WTC11 (cell line): ENCODE measurements at regions not wholly inside any gene's neighbourhood (a gene's known extent, or its start where the extent isn't known, plus 50 kb on each side); places are given as distances from the start of the nearest gene placed in this dataset.

Experiments used
- ATAC-seq: fragments of 200-7000 bp; cut with Tn5 transposase; 2 replicates; pipeline ENCODE4 v1.10.0; 2021; ENCODE audit warnings: mild to moderate bottlenecking, moderate library complexity
- CTCF ChIA-PET: fragments of 300-600 bp; sonication (Branson Sonifier 250); formaldehyde crosslinking; loops from one replicate; lab custom pipeline; 2021; ENCODE audit warnings: antibody characterized with exemption; lab: Charles Lee
- POLR2A ChIA-PET: fragments of 350-600 bp; sonication (Branson Sonifier 250); formaldehyde crosslinking; loops from one replicate; lab custom pipeline; 2021; ENCODE audit warnings: antibody characterized with exemption; lab: Charles Lee
- DNase-seq: peaks from one replicate; pipeline ENCODE4 v3.0.0; 2021; ENCODE audit warnings: low spot score
- H3K27ac Mint-ChIP-seq: 2 replicates; pipeline ENCODE4 v1.8.0; 2021; ENCODE audit warnings: mixed read lengths
- H3K27me3 Mint-ChIP-seq: 2 replicates; pipeline ENCODE4 v1.8.0; 2021; ENCODE audit warnings: low read depth, mild to moderate bottlenecking, moderate library complexity, mixed read lengths
- H3K36me3 Mint-ChIP-seq: 2 replicates; pipeline ENCODE4 v1.8.0; 2021; ENCODE audit warnings: mixed read lengths
- H3K4me1 Mint-ChIP-seq: 2 replicates; pipeline ENCODE4 v1.8.0; 2022; ENCODE audit warnings: mixed read lengths
- H3K4me3 Mint-ChIP-seq: 2 replicates; pipeline ENCODE4 v1.8.0; 2021; ENCODE audit warnings: mild to moderate bottlenecking, moderate library complexity, mixed read lengths
- H3K9me3 Mint-ChIP-seq: 2 replicates; pipeline ENCODE4 v1.8.0; 2021; ENCODE audit warnings: mixed read lengths
- ETV6 ChIP-seq: sonication (generic); formaldehyde crosslinking; IDR thresholded peaks from 2 replicates; pipeline ENCODE4 v1.8.1; 2022; ENCODE audit warnings: mild to moderate bottlenecking, missing genetic modification reagents
- HMGXB4 ChIP-seq: sonication (generic); formaldehyde crosslinking; IDR thresholded peaks from 2 replicates; pipeline ENCODE4 v1.8.1; 2023; ENCODE audit warnings: mild to moderate bottlenecking, moderate library complexity, missing genetic modification reagents
- JUN ChIP-seq: sonication (generic); formaldehyde crosslinking; IDR thresholded peaks from 2 replicates; pipeline ENCODE4 v1.8.0; 2023; ENCODE audit warnings: mild to moderate bottlenecking, missing genetic modification reagents
- ZNF138 ChIP-seq: sonication (generic); formaldehyde crosslinking; conservative IDR thresholded peaks from 2 replicates; pipeline ENCODE4 v1.8.1; 2022; ENCODE audit warnings: mild to moderate bottlenecking, moderate library complexity, missing genetic modification reagents
- ZNF219 ChIP-seq: sonication (generic); formaldehyde crosslinking; IDR thresholded peaks from 2 replicates; pipeline ENCODE4 v1.8.0; 2023; ENCODE audit warnings: missing genetic modification reagents, mild to moderate bottlenecking, borderline replicate concordance
- ZNF423 ChIP-seq: fragments of 250-450 bp; sonication (Bioruptor Pico); IDR thresholded peaks from 2 replicates; pipeline ENCODE4 v2.1.2; 2022; ENCODE audit warnings: mild to moderate bottlenecking, moderate library complexity
- ZSCAN18 ChIP-seq: fragments of 250-450 bp; sonication (Bioruptor Pico); IDR thresholded peaks from 2 replicates; pipeline ENCODE4 v2.1.2; 2022; ENCODE audit warnings: mild to moderate bottlenecking, moderate library complexity
- TF ChIP-seq, protein P1 (sequence below): sonication (generic); formaldehyde crosslinking; IDR thresholded peaks from 2 replicates; pipeline ENCODE4 v1.8.1; 2023; ENCODE audit warnings: mild to moderate bottlenecking, missing genetic modification reagents, borderline replicate concordance
- TF ChIP-seq, protein P2 (sequence below): sonication (generic); formaldehyde crosslinking; IDR thresholded peaks from 2 replicates; pipeline ENCODE4 v1.8.0; 2022; ENCODE audit warnings: mild to moderate bottlenecking, missing genetic modification reagents
- TF ChIP-seq, protein P3 (sequence below): sonication (generic); formaldehyde crosslinking; IDR thresholded peaks from 2 replicates; pipeline ENCODE4 v1.8.1; 2022; ENCODE audit warnings: missing genetic modification reagents, borderline replicate concordance
- TF ChIP-seq, protein P4 (sequence below): fragments of 250-450 bp; sonication (Bioruptor Pico); IDR thresholded peaks from 2 replicates; pipeline ENCODE4 v1.9.0; 2021; ENCODE audit warnings: mild to moderate bottlenecking, borderline replicate concordance

GRCh38 chrX:40476958-40477357 is 103.8 kb upstream of the ATP6AP2 start:
- peaks cover 6% of the 10 kb centered on the region for H3K36me3 Mint-ChIP-seq
- no peak overlapping the region for H3K4me3 Mint-ChIP-seq
- H3K27me3 Mint-ChIP-seq, result peaks cover under 1% of the 10 kb centered on the region; the same call in 1 of the 2 replicates
- H3K4me1 Mint-ChIP-seq, result peaks cover 49% of the 10 kb centered on the region
- ChIA-PET POLR2A (no interaction called here), CTCF (no interaction called here)
- peaks cover 6% of the 10 kb centered on the region; the same call in 1 of the 2 replicates for H3K9me3 Mint-ChIP-seq
- no peak for TF ChIP-seq ZNF138 (CRISPR knock-in tag)
- TF ChIP-seq ETV6 (CRISPR knock-in tag), result no peak
- no peak for TF ChIP-seq ZNF423 (CRISPR knock-in tag)
- no peak for TF ChIP-seq HMGXB4 (CRISPR knock-in tag)
- TF ChIP-seq, protein P1, sequence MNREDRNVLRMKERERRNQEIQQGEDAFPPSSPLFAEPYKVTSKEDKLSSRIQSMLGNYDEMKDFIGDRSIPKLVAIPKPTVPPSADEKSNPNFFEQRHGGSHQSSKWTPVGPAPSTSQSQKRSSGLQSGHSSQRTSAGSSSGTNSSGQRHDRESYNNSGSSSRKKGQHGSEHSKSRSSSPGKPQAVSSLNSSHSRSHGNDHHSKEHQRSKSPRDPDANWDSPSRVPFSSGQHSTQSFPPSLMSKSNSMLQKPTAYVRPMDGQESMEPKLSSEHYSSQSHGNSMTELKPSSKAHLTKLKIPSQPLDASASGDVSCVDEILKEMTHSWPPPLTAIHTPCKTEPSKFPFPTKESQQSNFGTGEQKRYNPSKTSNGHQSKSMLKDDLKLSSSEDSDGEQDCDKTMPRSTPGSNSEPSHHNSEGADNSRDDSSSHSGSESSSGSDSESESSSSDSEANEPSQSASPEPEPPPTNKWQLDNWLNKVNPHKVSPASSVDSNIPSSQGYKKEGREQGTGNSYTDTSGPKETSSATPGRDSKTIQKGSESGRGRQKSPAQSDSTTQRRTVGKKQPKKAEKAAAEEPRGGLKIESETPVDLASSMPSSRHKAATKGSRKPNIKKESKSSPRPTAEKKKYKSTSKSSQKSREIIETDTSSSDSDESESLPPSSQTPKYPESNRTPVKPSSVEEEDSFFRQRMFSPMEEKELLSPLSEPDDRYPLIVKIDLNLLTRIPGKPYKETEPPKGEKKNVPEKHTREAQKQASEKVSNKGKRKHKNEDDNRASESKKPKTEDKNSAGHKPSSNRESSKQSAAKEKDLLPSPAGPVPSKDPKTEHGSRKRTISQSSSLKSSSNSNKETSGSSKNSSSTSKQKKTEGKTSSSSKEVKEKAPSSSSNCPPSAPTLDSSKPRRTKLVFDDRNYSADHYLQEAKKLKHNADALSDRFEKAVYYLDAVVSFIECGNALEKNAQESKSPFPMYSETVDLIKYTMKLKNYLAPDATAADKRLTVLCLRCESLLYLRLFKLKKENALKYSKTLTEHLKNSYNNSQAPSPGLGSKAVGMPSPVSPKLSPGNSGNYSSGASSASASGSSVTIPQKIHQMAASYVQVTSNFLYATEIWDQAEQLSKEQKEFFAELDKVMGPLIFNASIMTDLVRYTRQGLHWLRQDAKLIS (CRISPR knock-in tag), result no peak
- TF ChIP-seq JUN (CRISPR knock-in tag), result no peak
- TF ChIP-seq, protein P2, sequence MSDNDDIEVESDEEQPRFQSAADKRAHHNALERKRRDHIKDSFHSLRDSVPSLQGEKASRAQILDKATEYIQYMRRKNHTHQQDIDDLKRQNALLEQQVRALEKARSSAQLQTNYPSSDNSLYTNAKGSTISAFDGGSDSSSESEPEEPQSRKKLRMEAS (CRISPR knock-in tag), result no peak
- TF ChIP-seq, protein P3, sequence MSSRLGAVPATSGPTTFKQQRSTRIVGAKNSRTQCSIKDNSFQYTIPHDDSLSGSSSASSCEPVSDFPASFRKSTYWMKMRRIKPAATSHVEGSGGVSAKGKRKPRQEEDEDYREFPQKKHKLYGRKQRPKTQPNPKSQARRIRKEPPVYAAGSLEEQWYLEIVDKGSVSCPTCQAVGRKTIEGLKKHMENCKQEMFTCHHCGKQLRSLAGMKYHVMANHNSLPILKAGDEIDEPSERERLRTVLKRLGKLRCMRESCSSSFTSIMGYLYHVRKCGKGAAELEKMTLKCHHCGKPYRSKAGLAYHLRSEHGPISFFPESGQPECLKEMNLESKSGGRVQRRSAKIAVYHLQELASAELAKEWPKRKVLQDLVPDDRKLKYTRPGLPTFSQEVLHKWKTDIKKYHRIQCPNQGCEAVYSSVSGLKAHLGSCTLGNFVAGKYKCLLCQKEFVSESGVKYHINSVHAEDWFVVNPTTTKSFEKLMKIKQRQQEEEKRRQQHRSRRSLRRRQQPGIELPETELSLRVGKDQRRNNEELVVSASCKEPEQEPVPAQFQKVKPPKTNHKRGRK, result no peak
- no peak for TF ChIP-seq ZSCAN18
- ATAC-seq, result no peak
- DNase-seq, result no peak
- no peak overlapping the region for H3K27ac Mint-ChIP-seq

- ChIA-PET CTCF (interaction anchor here (1.4 kb wide), 1 partner anchor 30 kb away, joined by 3 read pairs; no protein-coding TSS in a partner anchor), POLR2A (no interaction called here)
Observed at GRCh38 chrX:40474645-40475044, 106.1 kb upstream of the ATP6AP2 start.

More at GRCh38 chrX:40474645-40475044, 106.1 kb upstream of the ATP6AP2 start:
- Mint-ChIP-seq H3K27me3 (peaks cover 7% of the 10 kb centered on the region; the same call in 1 of the 2 replicates), H3K36me3 (peaks cover 2% of the 10 kb centered on the region), H3K4me1 (peaks cover 54% of the 10 kb centered on the region), H3K9me3 (peaks cover 2% of the 10 kb centered on the region; the same call in 1 of the 2 replicates), H3K4me3 (no peak overlapping the region), H3K27ac (peak overlapping the region; percentile 60; the same call in 1 of the 2 replicates)
- DNase-seq (no peak), ATAC-seq (no peak)
- TF ChIP-seq, protein P4, sequence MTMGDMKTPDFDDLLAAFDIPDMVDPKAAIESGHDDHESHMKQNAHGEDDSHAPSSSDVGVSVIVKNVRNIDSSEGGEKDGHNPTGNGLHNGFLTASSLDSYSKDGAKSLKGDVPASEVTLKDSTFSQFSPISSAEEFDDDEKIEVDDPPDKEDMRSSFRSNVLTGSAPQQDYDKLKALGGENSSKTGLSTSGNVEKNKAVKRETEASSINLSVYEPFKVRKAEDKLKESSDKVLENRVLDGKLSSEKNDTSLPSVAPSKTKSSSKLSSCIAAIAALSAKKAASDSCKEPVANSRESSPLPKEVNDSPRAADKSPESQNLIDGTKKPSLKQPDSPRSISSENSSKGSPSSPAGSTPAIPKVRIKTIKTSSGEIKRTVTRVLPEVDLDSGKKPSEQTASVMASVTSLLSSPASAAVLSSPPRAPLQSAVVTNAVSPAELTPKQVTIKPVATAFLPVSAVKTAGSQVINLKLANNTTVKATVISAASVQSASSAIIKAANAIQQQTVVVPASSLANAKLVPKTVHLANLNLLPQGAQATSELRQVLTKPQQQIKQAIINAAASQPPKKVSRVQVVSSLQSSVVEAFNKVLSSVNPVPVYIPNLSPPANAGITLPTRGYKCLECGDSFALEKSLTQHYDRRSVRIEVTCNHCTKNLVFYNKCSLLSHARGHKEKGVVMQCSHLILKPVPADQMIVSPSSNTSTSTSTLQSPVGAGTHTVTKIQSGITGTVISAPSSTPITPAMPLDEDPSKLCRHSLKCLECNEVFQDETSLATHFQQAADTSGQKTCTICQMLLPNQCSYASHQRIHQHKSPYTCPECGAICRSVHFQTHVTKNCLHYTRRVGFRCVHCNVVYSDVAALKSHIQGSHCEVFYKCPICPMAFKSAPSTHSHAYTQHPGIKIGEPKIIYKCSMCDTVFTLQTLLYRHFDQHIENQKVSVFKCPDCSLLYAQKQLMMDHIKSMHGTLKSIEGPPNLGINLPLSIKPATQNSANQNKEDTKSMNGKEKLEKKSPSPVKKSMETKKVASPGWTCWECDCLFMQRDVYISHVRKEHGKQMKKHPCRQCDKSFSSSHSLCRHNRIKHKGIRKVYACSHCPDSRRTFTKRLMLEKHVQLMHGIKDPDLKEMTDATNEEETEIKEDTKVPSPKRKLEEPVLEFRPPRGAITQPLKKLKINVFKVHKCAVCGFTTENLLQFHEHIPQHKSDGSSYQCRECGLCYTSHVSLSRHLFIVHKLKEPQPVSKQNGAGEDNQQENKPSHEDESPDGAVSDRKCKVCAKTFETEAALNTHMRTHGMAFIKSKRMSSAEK (CRISPR knock-in tag), result no peak
- TF ChIP-seq ZNF219 (CRISPR knock-in tag), result no peak
